ENCODE measurements at regions not wholly inside any gene's neighbourhood (a gene's known extent, or its start where the extent isn't known, plus 50 kb on each side); places are given as distances from the start of the nearest gene placed in this dataset.
"Not testable (repeated sequence)": the region's sequence is repeated elsewhere in the genome, so short reads cannot be mapped to it uniquely, and the experiment has no call there.

- no peak for DNase-seq
- Histone ChIP-seq H3K27ac (ENCODE audit: low read depth, low read length) (no peak overlapping the region), H3K27me3 (ENCODE audit: control insufficient read depth, insufficient read depth, low read length, poor library complexity, severe bottlenecking) (no peaks in the 10 kb centered on the region), H3K9ac (ENCODE audit: extremely low read depth, low read length, poor library complexity, severe bottlenecking) (no peak overlapping the region), H3K4me3 (ENCODE audit: low read length) (no peak overlapping the region), H3K4me1 (ENCODE audit: control insufficient read depth, insufficient read depth, low read length) (no peaks in the 10 kb centered on the region), H3K36me3 (ENCODE audit: control insufficient read depth, insufficient read depth, low read length) (no peaks in the 10 kb centered on the region), H3K9me3 (ENCODE audit: control insufficient read depth, low read length) (peaks cover 43% of the 10 kb centered on the region)
- H3K4me3 Mint-ChIP-seq: no peak overlapping the region
- no peaks in the 10 kb centered on the region for H3K27me3 Mint-ChIP-seq (ENCODE audit: insufficient read depth)
- peaks cover 69% of the 10 kb centered on the region for H3K9me3 Mint-ChIP-seq
- no peak overlapping the region for H3K27ac Mint-ChIP-seq
- H3K4me1 Mint-ChIP-seq: no peaks in the 10 kb centered on the region
- H3K36me3 Mint-ChIP-seq (ENCODE audit: low read depth): no peaks in the 10 kb centered on the region
- TF ChIP-seq CTCF (conservative IDR thresholded peaks at IDR 0.05): no peak
Observed at GRCh38 chr5:45893309-45893708, 197.1 kb upstream of the HCN1 start.

GRCh38 chr5:45890441-45891080, 194.4 kb upstream of the HCN1 start:
- not testable (repeated sequence) for H3K4me1 Mint-ChIP-seq; H3K4me3 ChIP-seq (ENCODE audit: low read length); H3K27ac ChIP-seq (ENCODE audit: low read depth, low read length); H3K27ac Mint-ChIP-seq; H3K9ac ChIP-seq (ENCODE audit: extremely low read depth, low read length, poor library complexity, severe bottlenecking); H3K27me3 ChIP-seq (ENCODE audit: control insufficient read depth, insufficient read depth, low read length, poor library complexity, severe bottlenecking); H3K27me3 Mint-ChIP-seq (ENCODE audit: insufficient read depth); DNase-seq; H3K4me3 Mint-ChIP-seq; H3K36me3 ChIP-seq (ENCODE audit: control insufficient read depth, insufficient read depth, low read length); H3K36me3 Mint-ChIP-seq (ENCODE audit: low read depth); H3K4me1 ChIP-seq (ENCODE audit: control insufficient read depth, insufficient read depth, low read length)
- 89 to 97% methylated on average over 6 to 28 of the region's 28 CpGs for WGBS, 2 experiments (ENCODE audit: insufficient coverage in 1 of 2, insufficient read length in 1 of 2)
- H3K9me3 ChIP-seq (ENCODE audit: control insufficient read depth, low read length): peaks cover 28% of the 10 kb centered on the region
- peaks cover 80% of the 10 kb centered on the region for H3K9me3 Mint-ChIP-seq

GRCh38 chr5:45862763-45863162, 166.6 kb upstream of the HCN1 start:
- no peaks in the 10 kb centered on the region for H3K27me3 Mint-ChIP-seq (ENCODE audit: insufficient read depth)
- H3K4me1 ChIP-seq (ENCODE audit: control insufficient read depth, insufficient read depth, low read length): no peaks in the 10 kb centered on the region
- no peak overlapping the region for H3K4me3 ChIP-seq (ENCODE audit: low read length)
- H3K4me3 Mint-ChIP-seq: no peak overlapping the region
- H3K9ac ChIP-seq (ENCODE audit: extremely low read depth, low read length, poor library complexity, severe bottlenecking): no peak overlapping the region
- H3K9me3 ChIP-seq (ENCODE audit: control insufficient read depth, low read length): peaks cover 89% of the 10 kb centered on the region
- H3K9me3 Mint-ChIP-seq: peaks cover 83% of the 10 kb centered on the region
- no peaks in the 10 kb centered on the region for H3K36me3 ChIP-seq (ENCODE audit: control insufficient read depth, insufficient read depth, low read length)
- H3K36me3 Mint-ChIP-seq (ENCODE audit: low read depth): no peaks in the 10 kb centered on the region
- DNase-seq: no peak
- H3K27me3 ChIP-seq (ENCODE audit: control insufficient read depth, insufficient read depth, low read length, poor library complexity, severe bottlenecking): no peaks in the 10 kb centered on the region
- H3K27ac ChIP-seq (ENCODE audit: low read depth, low read length): no peak overlapping the region
- 40 to 50% methylated on average over 1 to 2 of the region's 2 CpGs for WGBS, 2 experiments (ENCODE audit: insufficient coverage in 1 of 2, insufficient read length in 1 of 2)
- TF ChIP-seq CTCF (conservative IDR thresholded peaks at IDR 0.05): no peak
- no peaks in the 10 kb centered on the region for H3K4me1 Mint-ChIP-seq
- H3K27ac Mint-ChIP-seq: no peak overlapping the region

GRCh38 chr5:45847877-45848276, 151.7 kb upstream of the HCN1 start:
- Histone ChIP-seq H3K27me3 (ENCODE audit: control insufficient read depth, insufficient read depth, low read length, poor library complexity, severe bottlenecking) (no peaks in the 10 kb centered on the region), H3K36me3 (ENCODE audit: control insufficient read depth, insufficient read depth, low read length) (no peaks in the 10 kb centered on the region), H3K9ac (ENCODE audit: extremely low read depth, low read length, poor library complexity, severe bottlenecking) (no peak overlapping the region), H3K4me1 (ENCODE audit: control insufficient read depth, insufficient read depth, low read length) (no peaks in the 10 kb centered on the region), H3K4me3 (ENCODE audit: low read length) (no peak overlapping the region), H3K9me3 (ENCODE audit: control insufficient read depth, low read length) (peaks cover 74% of the 10 kb centered on the region), H3K27ac (ENCODE audit: low read depth, low read length) (no peak overlapping the region)
- Mint-ChIP-seq H3K27ac (peak overlapping the region; percentile 68), H3K27me3 (ENCODE audit: insufficient read depth) (no peaks in the 10 kb centered on the region), H3K4me3 (no peak overlapping the region), H3K4me1 (no peaks in the 10 kb centered on the region), H3K36me3 (ENCODE audit: low read depth) (no peaks in the 10 kb centered on the region), H3K9me3 (peaks cover 54% of the 10 kb centered on the region)
- TF ChIP-seq CTCF (conservative IDR thresholded peaks at IDR 0.05): no peak
- peak; percentile 80 for DNase-seq
- 66% methylated on average over 3 of the region's 3 CpGs; no CpG with 5 or more reads in 1 of the 2 experiments for WGBS, 2 experiments (ENCODE audit: insufficient coverage in 1 of 2, insufficient read length in 1 of 2)
